Colonic mucosa (tissue), 4 donors: ENCODE measurements at regions not wholly inside any gene's neighbourhood (a gene's known extent, or its start where the extent isn't known, plus 50 kb on each side); places are given as distances from the start of the nearest gene placed in this dataset.

Experiments
- DNase-seq: peaks from one replicate; pipeline ENCODE4 v3.0.0-alpha.2; 2020
- H3K27ac ChIP-seq: fragments of 200-600 bp; one replicate; pipeline ENCODE4 v1.8.0; 2021
- H3K27me3 ChIP-seq: fragments of 200-600 bp; one replicate; pipeline ENCODE4 v1.8.0; 2021
- H3K36me3 ChIP-seq: fragments of 200-600 bp; one replicate; pipeline ENCODE4 v1.8.0; 2021
- H3K4me1 ChIP-seq: fragments of 200-600 bp; one replicate; pipeline ENCODE4 v1.8.0; 2021; ENCODE audit warnings: mild to moderate bottlenecking
- H3K4me3 ChIP-seq: fragments of 200-600 bp; one replicate; pipeline ENCODE4 v1.8.0; 2021
- H3K9ac ChIP-seq, 2 donors: one replicate each; pipeline ENCODE4 v1.7.0; 2013; ENCODE audit warnings: control low read depth in 2 of 2, low read depth in 2 of 2, low read length in 2 of 2
- H3K9me3 ChIP-seq: fragments of 200-600 bp; one replicate; pipeline ENCODE4 v1.8.0; 2021
- CTCF ChIP-seq: fragments of 200-600 bp; IDR thresholded peaks from one replicate; pipeline ENCODE4 v1.8.0; 2022; ENCODE audit warnings: antibody characterized with exemption, mild to moderate bottlenecking
- intact Hi-C: fragments of 100-400 bp; cut with DNase I; formaldehyde crosslinking; loops from one replicate; pipeline ENCODE4 v1.14.1; 2022
- donor health status: healthy.
- donor health status: DM: no; HTN: no; CAD: no.
- donor health status: DM: no; HTN: no; CAD: no.

GRCh38 chr9:130779153-130779855 lies 55.8 kb upstream of the ABL1 start:
- intact Hi-C loops: no loop called here
- no peaks in the 10 kb centered on the region for H3K4me1 ChIP-seq
- H3K36me3 ChIP-seq: no peaks in the 10 kb centered on the region
- DNase-seq: no peak
- no peaks in the 10 kb centered on the region for H3K9me3 ChIP-seq
- H3K4me3 ChIP-seq: no peak overlapping the region
- H3K9ac ChIP-seq: no peak overlapping the region
- no peak for TF ChIP-seq CTCF
- H3K27ac ChIP-seq: peak overlapping the region; percentile 65
- no peaks in the 10 kb centered on the region for H3K27me3 ChIP-seq

- H3K9ac ChIP-seq: no peak overlapping the region
- intact Hi-C loops: no loop called here
- H3K27ac ChIP-seq: peak overlapping the region; percentile 65
- H3K36me3 ChIP-seq: no peaks in the 10 kb centered on the region
- H3K27me3 ChIP-seq: no peaks in the 10 kb centered on the region
- no peaks in the 10 kb centered on the region for H3K9me3 ChIP-seq
- no peak for TF ChIP-seq CTCF
- no peaks in the 10 kb centered on the region for H3K4me1 ChIP-seq
- no peak overlapping the region for H3K4me3 ChIP-seq
- DNase-seq: no peak
Measured at GRCh38 chr9:130780415-130780814, 54.6 kb upstream of the ABL1 start.

- no peaks in the 10 kb centered on the region for H3K27me3 ChIP-seq
- no peak overlapping the region for H3K9ac ChIP-seq
- no peaks in the 10 kb centered on the region for H3K4me1 ChIP-seq
- DNase-seq: no peak
- H3K36me3 ChIP-seq: no peaks in the 10 kb centered on the region
- H3K9me3 ChIP-seq: no peaks in the 10 kb centered on the region
- intact Hi-C loops: no loop called here
- H3K4me3 ChIP-seq: no peak overlapping the region
- peak overlapping the region; percentile 65 for H3K27ac ChIP-seq
- no peak for TF ChIP-seq CTCF
Measured at GRCh38 chr9:130780865-130781504, 54.1 kb upstream of the ABL1 start.

- Histone ChIP-seq H3K27ac (peak overlapping the region; percentile 21), H3K9ac (no peak overlapping the region), H3K4me3 (no peak overlapping the region), H3K9me3 (no peaks in the 10 kb centered on the region), H3K4me1 (no peaks in the 10 kb centered on the region), H3K27me3 (no peaks in the 10 kb centered on the region), H3K36me3 (no peaks in the 10 kb centered on the region)
- DNase-seq: no peak
- intact Hi-C loops: no loop called here
- TF ChIP-seq CTCF: no peak
Measured at GRCh38 chr9:130781569-130781968, 53.5 kb upstream of the ABL1 start.

GRCh38 chr9:130782886-130783530 lies 52.0 kb upstream of the ABL1 start:
- Histone ChIP-seq H3K27me3 (no peaks in the 10 kb centered on the region), H3K36me3 (no peaks in the 10 kb centered on the region), H3K4me3 (no peak overlapping the region), H3K9ac (no peak overlapping the region), H3K27ac (no peak overlapping the region), H3K4me1 (no peaks in the 10 kb centered on the region), H3K9me3 (no peaks in the 10 kb centered on the region)
- intact Hi-C loops: no loop called here
- no peak for TF ChIP-seq CTCF
- no peak for DNase-seq
